CD4-positive, alpha-beta T cell treated with Interleukin-2 at 100 ng/mL for 4 hours (primary cell): ENCODE measurements at regions not wholly inside any gene's neighbourhood (a gene's known extent, or its start where the extent isn't known, plus 50 kb on each side); places are given as distances from the start of the nearest gene placed in this dataset.
"Not testable (repeated sequence)": the region's sequence is repeated elsewhere in the genome, so short reads cannot be mapped to it uniquely, and the experiment has no call there.

Source experiments
- DNase-seq: peaks from one replicate; pipeline ENCODE4 v3.0.0-alpha.2; 2020; ENCODE audit warnings: low spot score

GRCh38 chr7:32222251-32222900 lies 152.2 kb upstream of the PDE1C start:
- no peak for DNase-seq

GRCh38 chr7:32221736-32222135 lies 151.5 kb upstream of the PDE1C start:
- DNase-seq, result no peak

- DNase-seq, result no peak
These were observed 150.8 kb upstream of the PDE1C start for GRCh38 chr7:32221056-32221455.

GRCh38 chr7:32219831-32220230 lies 149.6 kb upstream of the PDE1C start:
- not testable (repeated sequence) for DNase-seq

- no peak for DNase-seq
These were observed 149.2 kb upstream of the PDE1C start for GRCh38 chr7:32219416-32219815.

GRCh38 chr7:32218741-32219288 lies 148.6 kb upstream of the PDE1C start:
- no peak for DNase-seq

GRCh38 chr7:32218154-32218467 lies 147.9 kb upstream of the PDE1C start:
- DNase-seq, result no peak

GRCh38 chr7:32217341-32218153 lies 147.3 kb upstream of the PDE1C start:
- no peak for DNase-seq

- no peak for DNase-seq
These were observed 146.6 kb upstream of the PDE1C start for GRCh38 chr7:32216759-32217158.

GRCh38 chr7:32215697-32216096 lies 145.5 kb upstream of the PDE1C start:
- no peak for DNase-seq

GRCh38 chr7:32214913-32215312 lies 144.7 kb upstream of the PDE1C start:
- no peak for DNase-seq

GRCh38 chr7:32212321-32212720 lies 142.1 kb upstream of the PDE1C start:
- DNase-seq, result no peak

GRCh38 chr7:32206987-32207386 lies 136.8 kb upstream of the PDE1C start:
- DNase-seq, result no peak

- no peak for DNase-seq
These were observed 136.3 kb upstream of the PDE1C start for GRCh38 chr7:32206488-32206887.

GRCh38 chr7:32205298-32205824 lies 135.2 kb upstream of the PDE1C start:
- not testable (repeated sequence) for DNase-seq

- DNase-seq, result no peak
These were observed 134.3 kb upstream of the PDE1C start for GRCh38 chr7:32204361-32205018.

GRCh38 chr7:32200646-32201045 lies 130.4 kb upstream of the PDE1C start:
- DNase-seq, result no peak

- no peak for DNase-seq
These were observed 124.3 kb upstream of the PDE1C start for GRCh38 chr7:32194537-32194936.

- DNase-seq, result no peak
These were observed 121.1 kb upstream of the PDE1C start for GRCh38 chr7:32191305-32191704.

GRCh38 chr7:32179567-32179966 lies 109.4 kb upstream of the PDE1C start:
- no peak for DNase-seq

- no peak for DNase-seq
These were observed 108.6 kb upstream of the PDE1C start for GRCh38 chr7:32178677-32179366.

- DNase-seq, result no peak
These were observed 107.0 kb upstream of the PDE1C start for GRCh38 chr7:32177232-32177631.
